ENCODE measurements at regions not wholly inside any gene's neighbourhood (a gene's known extent, or its start where the extent isn't known, plus 50 kb on each side); places are given as distances from the start of the nearest gene placed in this dataset.

GRCh38 chr15:99482993-99483392 lies 82.8 kb upstream of the MEF2A start:
- ATAC-seq: no peak
- Mint-ChIP-seq H3K4me1 (peaks cover 33% of the 10 kb centered on the region), H3K36me3 (no peaks in the 10 kb centered on the region), H3K4me3 (no peak overlapping the region), H3K27ac (no peak overlapping the region), H3K27me3 (ENCODE audit: low read depth) (peaks cover 11% of the 10 kb centered on the region), H3K9me3 (peaks cover 12% of the 10 kb centered on the region)
- DNase-seq (ENCODE audit: low spot score): no peak
- CTCF ChIA-PET: no interaction called here
- no peak for TF ChIP-seq MLX (CRISPR knock-in tag; IDR thresholded peaks at IDR 0.05)
- no peak for TF ChIP-seq CDX4 (CRISPR knock-in tag; IDR thresholded peaks at IDR 0.05; ENCODE audit: borderline replicate concordance)
- TF ChIP-seq IRF1 (CRISPR knock-in tag; IDR thresholded peaks at IDR 0.05): no peak
- TF ChIP-seq ZNF317 (CRISPR knock-in tag; IDR thresholded peaks at IDR 0.05; ENCODE audit: borderline replicate concordance, low read depth): no peak
- TF ChIP-seq ATF3 (CRISPR knock-in tag; conservative IDR thresholded peaks at IDR 0.05): no peak
- TF ChIP-seq ZNF281 (CRISPR knock-in tag; IDR thresholded peaks at IDR 0.05): no peak
- TF ChIP-seq GRHL2 (CRISPR knock-in tag; IDR thresholded peaks at IDR 0.05; ENCODE audit: insufficient replicate concordance, severe bottlenecking): no peak
- POLR2A ChIA-PET: no interaction called here

GRCh38 chr15:99485153-99485961 lies 80.4 kb upstream of the MEF2A start:
- H3K27ac Mint-ChIP-seq: no peak overlapping the region
- peaks cover 36% of the 10 kb centered on the region for H3K4me1 Mint-ChIP-seq
- CTCF ChIA-PET: interaction anchor here (1.2 to 4.0 kb wide), 2 partner anchors 95 to 219 kb away, joined by 3 to 23 read pairs; no protein-coding TSS in a partner anchor
- ATAC-seq: peak; percentile 46
- H3K36me3 Mint-ChIP-seq: no peaks in the 10 kb centered on the region
- POLR2A ChIA-PET: no interaction called here
- H3K9me3 Mint-ChIP-seq: peaks cover 12% of the 10 kb centered on the region
- no peak for TF ChIP-seq ARID4B (CRISPR knock-in tag; IDR thresholded peaks at IDR 0.05; ENCODE audit: borderline replicate concordance)
- TF ChIP-seq ZNF396 (CRISPR knock-in tag; IDR thresholded peaks at IDR 0.05; ENCODE audit: borderline replicate concordance): no peak
- no peak for TF ChIP-seq ZMAT4 (CRISPR knock-in tag; IDR thresholded peaks at IDR 0.05)
- TF ChIP-seq ATF6 (CRISPR knock-in tag; IDR thresholded peaks at IDR 0.05): no peak
- TF ChIP-seq FOXP1 (CRISPR knock-in tag; IDR thresholded peaks at IDR 0.05; ENCODE audit: borderline replicate concordance): no peak
- no peak for TF ChIP-seq SP1 (CRISPR knock-in tag; conservative IDR thresholded peaks at IDR 0.05)
- no peak for TF ChIP-seq PREB (CRISPR knock-in tag; IDR thresholded peaks at IDR 0.05; ENCODE audit: borderline replicate concordance)
- TF ChIP-seq JAZF1 (CRISPR knock-in tag; IDR thresholded peaks at IDR 0.05): no peak
- no peak for DNase-seq (ENCODE audit: low spot score)
- H3K27me3 Mint-ChIP-seq (ENCODE audit: low read depth): peaks cover 11% of the 10 kb centered on the region
- peak overlapping the region; percentile 67 for H3K4me3 Mint-ChIP-seq

All from WTC11 (cell line).